DND-41 (cell line): ENCODE measurements at regions not wholly inside any gene's neighbourhood (a gene's known extent, or its start where the extent isn't known, plus 50 kb on each side); places are given as distances from the start of the nearest gene placed in this dataset.
"Not testable (repeated sequence)": the region's sequence is repeated elsewhere in the genome, so short reads cannot be mapped to it uniquely, and the experiment has no call there.

ENCODE experiments used
- ATAC-seq: fragments of 200-7000 bp; cut with Tn5 transposase; 3 replicates; pipeline ENCODE4 v1.9.1; 2021; ENCODE audit warnings: low read depth; ENCODE audit not compliant: insufficient read depth
- DNase-seq: peaks from one replicate; pipeline ENCODE4 v3.0.0-alpha.2; 2020
- H2AFZ ChIP-seq: 2 replicates; pipeline ENCODE4 v1.6.0; 2012; ENCODE audit warnings: low read depth, low read length
- H3K27ac ChIP-seq: 2 replicates; pipeline ENCODE4 v1.5.1; 2012; ENCODE audit warnings: low read length, inconsistent platforms
- H3K27me3 ChIP-seq: fragments of 200-600 bp; sonication (generic); 2 replicates; pipeline ENCODE4 v1.6.0; 2012; ENCODE audit warnings: low read length, mild to moderate bottlenecking, inconsistent platforms; ENCODE audit not compliant: insufficient read depth, poor library complexity
- H3K36me3 ChIP-seq: 2 replicates; pipeline ENCODE4 v1.5.1; 2012; ENCODE audit warnings: low read length, inconsistent platforms; ENCODE audit not compliant: insufficient read depth
- H3K4me1 ChIP-seq: 2 replicates; pipeline ENCODE4 v1.5.1; 2012; ENCODE audit warnings: mild to moderate bottlenecking, low read length; ENCODE audit not compliant: insufficient read depth
- H3K4me2 ChIP-seq: 2 replicates; pipeline ENCODE4 v1.6.0; 2012; ENCODE audit warnings: mild to moderate bottlenecking, moderate library complexity, low read length, inconsistent platforms; ENCODE audit not compliant: insufficient read depth
- H3K4me3 ChIP-seq, 2 experiments: fragments of 200-600 bp in 1 of 2; shearing (Covaris generic) in 1 of 2; 2 replicates each; pipeline ENCODE4 v1.5.1; 2012 to 2016; ENCODE audit warnings: inconsistent platforms in 2 of 2, low read length in 2 of 2, mild to moderate bottlenecking in 2 of 2, low read depth in 1 of 2, moderate library complexity in 1 of 2
- H3K79me2 ChIP-seq: 2 replicates; pipeline ENCODE4 v1.6.0; 2012; ENCODE audit warnings: low read length, inconsistent platforms; ENCODE audit not compliant: insufficient read depth
- H3K9ac ChIP-seq: 2 replicates; pipeline ENCODE4 v1.6.0; 2012; ENCODE audit warnings: low read depth, mild to moderate bottlenecking, inconsistent platforms, low read length, moderate library complexity
- H3K9me3 ChIP-seq: 2 replicates; pipeline ENCODE4 v1.5.1; 2012; ENCODE audit warnings: low read length, moderate library complexity, mild to moderate bottlenecking, inconsistent platforms; ENCODE audit not compliant: insufficient read depth, severe bottlenecking
- H4K20me1 ChIP-seq: 2 replicates; pipeline ENCODE4 v1.6.0; 2012; ENCODE audit warnings: low read length; ENCODE audit not compliant: insufficient read depth
- CTCF ChIP-seq: IDR thresholded peaks from 2 replicates; pipeline ENCODE4 v1.5.1; 2012; ENCODE audit warnings: borderline replicate concordance, low read length, moderate library complexity, mild to moderate bottlenecking; ENCODE audit not compliant: poor library complexity, severe bottlenecking; ENCODE audit errors: extremely low read depth
- EZH2 ChIP-seq: IDR thresholded peaks from 3 replicates; pipeline ENCODE4 v1.6.1; 2012; ENCODE audit warnings: borderline replicate concordance, low read depth, mild to moderate bottlenecking, moderate library complexity, low read length, inconsistent platforms; ENCODE audit not compliant: severe bottlenecking

DNA sequence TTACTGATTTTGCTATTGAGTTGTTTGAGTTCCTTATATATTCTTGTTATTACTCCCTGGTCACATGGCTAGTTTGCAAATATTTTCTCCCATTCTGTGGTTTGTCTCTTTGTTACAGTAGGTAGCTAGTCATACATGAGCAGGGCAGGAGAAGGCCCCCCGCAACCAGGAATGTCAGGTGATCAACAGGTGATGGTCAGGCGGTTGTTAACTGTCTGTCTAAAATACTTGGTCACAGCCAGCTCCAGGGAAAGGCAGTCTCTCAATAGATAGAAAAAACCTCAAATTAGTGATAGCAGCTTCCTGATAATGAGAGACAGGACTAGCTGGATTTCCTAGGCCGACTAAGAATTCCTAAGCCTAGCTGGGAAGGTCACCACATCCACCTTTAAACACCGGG, 217.9 kb downstream of the RHOU start:
- Histone ChIP-seq H3K79me2 (no peaks in the 10 kb centered on the region), H3K36me3 (no peaks in the 10 kb centered on the region), H4K20me1 (no peaks in the 10 kb centered on the region), H3K27ac (no peak overlapping the region), H3K27me3 (peaks cover 3% of the 10 kb centered on the region), H3K4me3 (no peak overlapping the region), H3K4me1 (no peaks in the 10 kb centered on the region), H3K9ac (no peak overlapping the region), H3K4me2 (no peak overlapping the region), H2AFZ (no peak overlapping the region), H3K9me3 (no peaks in the 10 kb centered on the region)
- DNase-seq (no peak), ATAC-seq (no peak)
- no peak for TF ChIP-seq CTCF
- no peak for TF ChIP-seq EZH2

DNA sequence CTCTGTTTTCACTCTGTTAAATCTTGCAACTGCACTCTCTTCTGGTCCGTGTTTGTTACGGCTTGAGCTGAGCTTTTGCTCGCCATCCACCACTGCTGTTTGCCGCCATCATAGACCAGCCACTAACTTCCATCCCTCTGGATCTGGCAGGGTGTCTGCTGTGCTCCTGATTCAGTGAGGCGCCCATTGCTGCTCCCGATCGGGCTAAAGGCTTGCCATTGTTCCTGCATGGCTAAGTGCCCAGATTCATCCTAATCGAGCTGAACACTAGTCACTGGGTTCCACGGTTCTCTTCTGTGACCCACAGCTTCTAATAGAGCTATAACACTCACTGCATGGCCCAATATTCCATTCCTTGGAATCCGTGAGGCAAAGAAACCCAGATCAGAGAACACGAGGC, 218.5 kb downstream of the RHOU start:
- not testable (repeated sequence) for H3K36me3 ChIP-seq, H3K4me3 ChIP-seq, H3K9ac ChIP-seq, DNase-seq, H3K4me1 ChIP-seq, H4K20me1 ChIP-seq, H2AFZ ChIP-seq, ATAC-seq, H3K9me3 ChIP-seq, H3K4me2 ChIP-seq, H3K27me3 ChIP-seq, H3K79me2 ChIP-seq, H3K27ac ChIP-seq

DNA sequence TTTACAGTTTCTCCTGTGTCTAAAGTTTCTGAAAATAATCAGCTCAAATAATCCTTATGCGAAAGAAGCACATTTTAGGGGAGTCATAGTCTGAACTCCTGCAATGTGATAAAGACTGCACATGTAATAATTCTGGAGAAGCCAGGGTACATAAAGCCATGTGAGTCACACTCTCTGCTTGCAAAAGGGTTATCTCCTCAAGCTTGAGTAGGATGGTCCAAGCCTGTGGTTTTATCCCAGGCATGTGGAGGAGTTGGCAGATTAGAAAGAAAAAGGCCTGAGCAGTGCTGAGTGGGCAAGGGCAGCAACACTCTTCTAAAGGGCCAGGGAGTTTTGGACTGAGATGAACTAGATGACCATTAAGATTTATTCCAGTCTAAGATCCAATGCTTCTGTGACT, 220.4 kb downstream of the RHOU start:
- Histone ChIP-seq H3K4me3 (no peak overlapping the region), H4K20me1 (no peaks in the 10 kb centered on the region), H3K27me3 (peaks cover 10% of the 10 kb centered on the region), H3K4me2 (no peak overlapping the region), H3K9ac (no peak overlapping the region), H3K27ac (no peak overlapping the region), H2AFZ (no peak overlapping the region), H3K79me2 (no peaks in the 10 kb centered on the region), H3K36me3 (no peaks in the 10 kb centered on the region), H3K4me1 (no peaks in the 10 kb centered on the region), H3K9me3 (no peaks in the 10 kb centered on the region)
- TF ChIP-seq EZH2 (no peak), CTCF (no peak)
- no peak for ATAC-seq
- no peak for DNase-seq

GRCh38 chr1:228956864-228957263, 221.6 kb downstream of the RHOU start:
- no peak overlapping the region for H3K4me2 ChIP-seq

More at GRCh38 chr1:228956864-228957263, 221.6 kb downstream of the RHOU start:
- Histone ChIP-seq H3K4me3 (no peak overlapping the region), H3K27ac (no peak overlapping the region), H3K79me2 (no peaks in the 10 kb centered on the region), H3K27me3 (peaks cover 10% of the 10 kb centered on the region), H3K4me1 (no peaks in the 10 kb centered on the region), H3K9me3 (no peaks in the 10 kb centered on the region), H2AFZ (no peak overlapping the region), H3K36me3 (no peaks in the 10 kb centered on the region), H3K9ac (no peak overlapping the region), H4K20me1 (no peaks in the 10 kb centered on the region)
- no peak for DNase-seq
- no peak for TF ChIP-seq EZH2
- no peak for TF ChIP-seq CTCF
- no peak for ATAC-seq
